H9 (cell line): ENCODE measurements at regions not wholly inside any gene's neighbourhood (a gene's known extent, or its start where the extent isn't known, plus 50 kb on each side); places are given as distances from the start of the nearest gene placed in this dataset.
"Not testable (repeated sequence)": the region's sequence is repeated elsewhere in the genome, so short reads cannot be mapped to it uniquely, and the experiment has no call there.

Experiments used
- DNase-seq: peaks from one replicate; pipeline ENCODE4 v3.0.0-alpha.2; 2017
- H2AFZ ChIP-seq: one replicate; pipeline ENCODE4 v1.6.1; 2013; ENCODE audit warnings: mild to moderate bottlenecking, low read length, control low read depth, moderate library complexity
- H2AK5ac ChIP-seq: 2 replicates; pipeline ENCODE4 v1.6.1; 2013; ENCODE audit warnings: low read length, control low read depth, mixed read lengths; ENCODE audit not compliant: insufficient read length
- H2BK120ac ChIP-seq: one replicate; pipeline ENCODE4 v1.6.1; 2013; ENCODE audit warnings: low read depth, mild to moderate bottlenecking, low read length, control low read depth, inconsistent platforms; ENCODE audit not compliant: poor library complexity, severe bottlenecking
- H2BK12ac ChIP-seq: 2 replicates; pipeline ENCODE4 v1.6.1; 2013; ENCODE audit warnings: low read length, control low read depth, mixed read lengths, low read depth; ENCODE audit not compliant: insufficient read length
- H2BK15ac ChIP-seq: 2 replicates; pipeline ENCODE4 v1.6.1; 2013; ENCODE audit warnings: low read depth, low read length, control low read depth
- H2BK20ac ChIP-seq: one replicate; pipeline ENCODE4 v1.6.1; 2013; ENCODE audit warnings: low read depth, mild to moderate bottlenecking, low read length, control low read depth, inconsistent platforms; ENCODE audit not compliant: poor library complexity, severe bottlenecking
- H2BK5ac ChIP-seq: 2 replicates; pipeline ENCODE4 v1.6.1; 2013; ENCODE audit warnings: low read length, control low read depth, mixed read lengths; ENCODE audit not compliant: insufficient read length
- H3K14ac ChIP-seq: 2 replicates; pipeline ENCODE4 v1.6.1; 2013; ENCODE audit warnings: low read length, control low read depth; ENCODE audit not compliant: insufficient read depth
- H3K18ac ChIP-seq: 2 replicates; pipeline ENCODE4 v1.6.1; 2013; ENCODE audit warnings: low read depth, mild to moderate bottlenecking, mixed read lengths, low read length, control low read depth; ENCODE audit not compliant: insufficient read length
- H3K23ac ChIP-seq: 2 replicates; pipeline ENCODE4 v1.6.1; 2013; ENCODE audit warnings: low read length, control low read depth, mixed read lengths, low read depth; ENCODE audit not compliant: insufficient read length
- H3K23me2 ChIP-seq: 2 replicates; pipeline ENCODE4 v1.6.1; 2013; ENCODE audit warnings: low read depth, mild to moderate bottlenecking, mixed read lengths, low read length, control low read depth; ENCODE audit not compliant: insufficient read length, poor library complexity, severe bottlenecking
- H3K27ac ChIP-seq: 2 replicates; pipeline ENCODE4 v1.5.1; 2013; ENCODE audit warnings: low read length, control low read depth, mixed read lengths, low read depth; ENCODE audit not compliant: insufficient read length
- H3K27me3 ChIP-seq: 2 replicates; pipeline ENCODE4 v1.6.1; 2013; ENCODE audit warnings: low read length, control low read depth, inconsistent platforms; ENCODE audit not compliant: insufficient read depth
- H3K4ac ChIP-seq: 2 replicates; pipeline ENCODE4 v1.6.1; 2013; ENCODE audit warnings: low read depth, mild to moderate bottlenecking, control low read depth, inconsistent platforms, low read length, moderate library complexity
- H3K4me1 ChIP-seq: 2 replicates; pipeline ENCODE4 v1.6.1; 2013; ENCODE audit warnings: low read length, control low read depth, inconsistent platforms; ENCODE audit not compliant: insufficient read depth
- H3K4me2 ChIP-seq: 2 replicates; pipeline ENCODE4 v1.6.1; 2013; ENCODE audit warnings: low read length, control low read depth, mixed read lengths; ENCODE audit not compliant: insufficient read length, insufficient read depth
- H3K56ac ChIP-seq: 2 replicates; pipeline ENCODE4 v1.6.1; 2013; ENCODE audit warnings: low read depth, mild to moderate bottlenecking, mixed read lengths, low read length, control low read depth; ENCODE audit not compliant: insufficient read length
- H3K79me1 ChIP-seq: 2 replicates; pipeline ENCODE4 v1.6.1; 2013; ENCODE audit warnings: low read depth, mild to moderate bottlenecking, moderate library complexity, low read length, control low read depth, inconsistent platforms; ENCODE audit not compliant: insufficient read depth, poor library complexity, severe bottlenecking
- H3K79me2 ChIP-seq: 2 replicates; pipeline ENCODE4 v1.6.1; 2013; ENCODE audit warnings: low read length, control low read depth, inconsistent platforms; ENCODE audit not compliant: insufficient read depth
- H3K9ac ChIP-seq: 2 replicates; pipeline ENCODE4 v1.6.1; 2013; ENCODE audit warnings: low read length, control low read depth, mixed read lengths; ENCODE audit not compliant: insufficient read length; ENCODE audit errors: extremely low read depth
- H3K9me3 ChIP-seq: one replicate; pipeline ENCODE4 v1.6.1; 2013; ENCODE audit warnings: low read depth, low read length, inconsistent platforms; ENCODE audit not compliant: control insufficient read depth
- H3T11ph ChIP-seq: one replicate; pipeline ENCODE4 v1.6.1; 2013; ENCODE audit warnings: mild to moderate bottlenecking, low read length, control low read depth, inconsistent platforms
- H4K20me1 ChIP-seq: one replicate; pipeline ENCODE4 v1.6.1; 2013; ENCODE audit not compliant: control insufficient read depth, insufficient read length, insufficient read depth
- H4K5ac ChIP-seq: 2 replicates; pipeline ENCODE4 v1.6.1; 2013; ENCODE audit warnings: low read depth, mild to moderate bottlenecking, mixed read lengths, low read length, control low read depth; ENCODE audit not compliant: insufficient read length
- H4K8ac ChIP-seq: replicated peaks from 2 replicates; pipeline ENCODE4 v1.6.1; 2013; ENCODE audit warnings: low read length, control low read depth, mixed read lengths, low read depth; ENCODE audit not compliant: insufficient read length
- H4K91ac ChIP-seq: 2 replicates; pipeline ENCODE4 v1.6.1; 2013; ENCODE audit warnings: low read depth, mild to moderate bottlenecking, moderate library complexity, mixed read lengths, low read length, control low read depth; ENCODE audit not compliant: insufficient read length
- H3K27ac Mint-ChIP-seq, 3 experiments: 2 replicates in 2 of 3; 3 replicates in 1 of 3; pipeline ENCODE4 v1.8.0; 2020 to 2021; ENCODE audit warnings: mixed read lengths in 3 of 3, mild to moderate bottlenecking in 1 of 3, moderate library complexity in 1 of 3
- H3K27me3 Mint-ChIP-seq: 2 replicates; pipeline ENCODE4 v1.8.0; 2021; ENCODE audit warnings: low read depth, mild to moderate bottlenecking, moderate library complexity, mixed read lengths
- H3K36me3 Mint-ChIP-seq, 3 experiments: 2 replicates in 2 of 3; 3 replicates in 1 of 3; pipeline ENCODE4 v1.8.0; 2020 to 2021; ENCODE audit warnings: low read depth in 3 of 3, mixed read lengths in 3 of 3; ENCODE audit not compliant: insufficient read depth in 1 of 3
- H3K4me1 Mint-ChIP-seq, 2 experiments: 2 replicates each; pipeline ENCODE4 v1.8.0; 2020; ENCODE audit warnings: mixed read lengths in 2 of 2
- H3K4me3 Mint-ChIP-seq, 2 experiments: 2 replicates in 1 of 2; 3 replicates in 1 of 2; pipeline ENCODE4 v1.8.0; 2020 to 2021; ENCODE audit warnings: mild to moderate bottlenecking in 2 of 2, mixed read lengths in 2 of 2, moderate library complexity in 1 of 2
- H3K9me3 Mint-ChIP-seq, 2 experiments: 2 replicates in 1 of 2; 3 replicates in 1 of 2; pipeline ENCODE4 v1.8.0; 2020; ENCODE audit warnings: mild to moderate bottlenecking in 2 of 2, mixed read lengths in 2 of 2, moderate library complexity in 1 of 2
- CTCF ChIP-seq: fragments of 200-600 bp; sonication (generic); conservative IDR thresholded peaks from 3 replicates; pipeline ENCODE4 v1.8.0; 2021; ENCODE audit warnings: antibody characterized with exemption, mild to moderate bottlenecking
- WGBS: extraction: QIAGEN DNeasy Blood & Tissue Kit; methylation state at CpG from one replicate; pipeline ENCODE4 v1.1.7; 2013; ENCODE audit warnings: missing lambda C conversion rate, low lambda C conversion rate, mixed read lengths; ENCODE audit not compliant: insufficient read length; ENCODE audit errors: extremely low coverage; 5-methylcytosine and 5-hydroxymethylcytosine counted together

- Histone ChIP-seq H4K20me1 (peaks cover 6% of the 10 kb centered on the region), H2BK20ac (no peak overlapping the region), H3K18ac (no peak overlapping the region), H3K4me1 (no peaks in the 10 kb centered on the region), H3K79me2 (no peaks in the 10 kb centered on the region), H3K14ac (no peak overlapping the region), H4K5ac (no peak overlapping the region), H4K8ac (no peak overlapping the region), H3K27me3 (no peaks in the 10 kb centered on the region), H3K23ac (no peak overlapping the region), H2BK12ac (no peak overlapping the region), H2BK120ac (no peak overlapping the region), H3K27ac (no peak overlapping the region), H3K23me2 (no peaks in the 10 kb centered on the region), H3K9ac (no peak overlapping the region), H2AK5ac (no peak overlapping the region), H3K4ac (no peak overlapping the region), H4K91ac (no peak overlapping the region), H3K79me1 (no peaks in the 10 kb centered on the region), H3K56ac (no peak overlapping the region), H2BK15ac (no peak overlapping the region), H3T11ph (no peak overlapping the region), H3K9me3 (no peaks in the 10 kb centered on the region), H2AFZ (no peak overlapping the region), H2BK5ac (no peak overlapping the region), H3K4me2 (no peak overlapping the region)
- TF ChIP-seq CTCF: no peak
- Mint-ChIP-seq H3K4me3 (no peak overlapping the region), H3K27me3 (no peaks in the 10 kb centered on the region; the same call in 1 of the 2 replicates), H3K4me1 (peaks cover 0 to 9% of the 10 kb centered on the region in 2 experiments; a peak in 2 of 4 replicates), H3K27ac (no peak overlapping the region), H3K9me3 (no peaks in the 10 kb centered on the region; a peak in 2 of 5 replicates), H3K36me3 (no peaks in the 10 kb centered on the region)
- no peak for DNase-seq
- no CpG with 5 or more reads among the region's 2 CpGs for WGBS
Observed at GRCh38 chr2:128604045-128604444, 285.4 kb upstream of the HS6ST1 start.

- not testable (repeated sequence) for H4K5ac ChIP-seq, H2BK5ac ChIP-seq, H2BK20ac ChIP-seq, H3K27ac ChIP-seq, H2BK12ac ChIP-seq, H3K9me3 ChIP-seq, H4K20me1 ChIP-seq, H3K9me3 Mint-ChIP-seq, H3K79me1 ChIP-seq, H3K4me1 Mint-ChIP-seq, H3K36me3 Mint-ChIP-seq, H2BK15ac ChIP-seq, H3K4me3 Mint-ChIP-seq, H2AK5ac ChIP-seq, DNase-seq, H3K4ac ChIP-seq, H3K79me2 ChIP-seq, H4K8ac ChIP-seq, H2BK120ac ChIP-seq, H3K27me3 Mint-ChIP-seq, H3K27me3 ChIP-seq, H3K23me2 ChIP-seq, H2AFZ ChIP-seq, H3K4me1 ChIP-seq, H3T11ph ChIP-seq, H3K27ac Mint-ChIP-seq, H3K23ac ChIP-seq, H3K56ac ChIP-seq, H3K18ac ChIP-seq, H3K4me2 ChIP-seq, H3K9ac ChIP-seq, H3K14ac ChIP-seq, H4K91ac ChIP-seq
- WGBS: no CpG with 5 or more reads among the region's 12 CpGs
Observed at GRCh38 chr2:128604581-128604980, 285.9 kb upstream of the HS6ST1 start.
